ENCODE measurements at regions not wholly inside any gene's neighbourhood (a gene's known extent, or its start where the extent isn't known, plus 50 kb on each side); places are given as distances from the start of the nearest gene placed in this dataset.
"Not testable (repeated sequence)": the region's sequence is repeated elsewhere in the genome, so short reads cannot be mapped to it uniquely, and the experiment has no call there.

DNA sequence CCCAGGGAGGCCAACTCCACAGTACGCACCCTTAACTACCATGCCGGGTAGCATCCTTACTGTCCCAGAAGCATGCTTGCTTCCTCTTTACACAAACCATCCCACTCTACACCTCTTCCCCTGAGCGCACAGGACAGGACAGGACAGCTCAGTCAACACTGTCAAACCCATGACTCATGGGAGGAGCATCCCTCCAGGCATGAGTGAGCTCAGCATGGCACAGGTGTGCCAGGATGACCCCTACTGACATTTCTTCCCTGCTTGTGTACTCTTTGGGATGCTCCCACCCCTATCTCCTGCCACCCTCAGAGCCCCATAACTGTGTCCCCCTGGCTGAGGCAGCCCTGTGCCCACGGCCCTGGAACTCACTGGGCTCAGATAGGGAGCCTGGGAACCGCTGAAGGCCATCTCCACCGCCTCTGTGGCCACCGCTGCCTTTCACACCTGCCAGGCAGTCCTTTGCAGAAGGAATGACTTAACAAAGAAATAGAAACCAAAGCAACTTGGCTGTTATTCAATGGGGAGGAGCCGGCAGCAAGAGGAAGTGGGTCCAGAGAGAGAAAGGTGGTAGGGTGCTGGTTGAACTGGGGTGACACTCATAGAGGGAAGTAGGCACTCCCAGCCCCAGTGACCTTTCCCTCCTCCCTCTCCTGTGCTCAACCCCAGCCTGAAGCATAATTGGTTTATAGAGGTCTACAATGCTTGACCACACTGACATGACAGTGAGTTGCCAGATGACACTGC, 119.1 kb downstream of the CDRT15L2 start:
- H3K36me3 ChIP-seq (ENCODE audit: control insufficient read depth in 2 of 2, insufficient read depth in 1 of 2, low read length in 2 of 2); H3K4me1 ChIP-seq (ENCODE audit: control insufficient read depth, insufficient read depth, low read length); H3K27ac ChIP-seq (ENCODE audit: extremely low read depth, low read depth, low read length); H3K4me3 ChIP-seq (ENCODE audit: low read depth, low read length); H3K9me3 ChIP-seq (ENCODE audit: control insufficient read depth, insufficient read depth, low read depth, low read length); POLR2A ChIA-PET: not testable (repeated sequence)
- CTCF ChIA-PET = interaction anchor here (0.6 kb wide), 1 partner anchor 12 kb away, joined by 4 read pairs; no protein-coding TSS in a partner anchor
- TF ChIP-seq, protein P1, sequence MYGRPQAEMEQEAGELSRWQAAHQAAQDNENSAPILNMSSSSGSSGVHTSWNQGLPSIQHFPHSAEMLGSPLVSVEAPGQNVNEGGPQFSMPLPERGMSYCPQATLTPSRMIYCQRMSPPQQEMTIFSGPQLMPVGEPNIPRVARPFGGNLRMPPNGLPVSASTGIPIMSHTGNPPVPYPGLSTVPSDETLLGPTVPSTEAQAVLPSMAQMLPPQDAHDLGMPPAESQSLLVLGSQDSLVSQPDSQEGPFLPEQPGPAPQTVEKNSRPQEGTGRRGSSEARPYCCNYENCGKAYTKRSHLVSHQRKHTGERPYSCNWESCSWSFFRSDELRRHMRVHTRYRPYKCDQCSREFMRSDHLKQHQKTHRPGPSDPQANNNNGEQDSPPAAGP (tag by site-specific recombination; IDR thresholded peaks at IDR 0.05) = 0 out of 2 replicates have a peak, but pooled peaks have one; percentile 27

DNA sequence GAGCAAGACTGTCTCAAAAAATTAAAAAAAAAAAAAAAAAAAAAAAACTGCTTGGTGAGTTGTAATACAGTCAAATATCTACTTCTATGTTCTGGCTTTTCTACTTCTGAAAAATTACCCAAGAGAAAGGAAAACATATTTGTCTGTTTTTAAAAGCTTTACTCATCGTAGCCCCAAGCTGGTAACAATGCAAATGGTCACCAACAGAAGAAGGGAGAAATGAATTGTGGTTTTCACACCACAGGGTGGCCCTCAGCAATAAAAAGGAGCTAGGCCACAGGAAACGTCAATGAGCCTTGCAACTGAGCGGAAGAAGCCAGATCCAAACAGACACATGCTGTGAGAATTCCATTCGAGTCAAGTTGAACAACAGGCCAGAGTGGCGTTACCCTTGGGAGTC, 121.0 kb downstream of the CDRT15L2 start:
- H3K36me3 ChIP-seq (ENCODE audit: control insufficient read depth in 2 of 2, insufficient read depth in 1 of 2, low read length in 2 of 2); H3K27ac ChIP-seq (ENCODE audit: extremely low read depth, low read depth, low read length); POLR2A ChIA-PET; H3K9me3 ChIP-seq (ENCODE audit: control insufficient read depth, insufficient read depth, low read depth, low read length); H3K4me3 ChIP-seq (ENCODE audit: low read depth, low read length); CTCF ChIA-PET; H3K4me1 ChIP-seq (ENCODE audit: control insufficient read depth, insufficient read depth, low read length): not testable (repeated sequence)
- TF ChIP-seq WT1 (tag by site-specific recombination; IDR thresholded peaks at IDR 0.05) = peak; percentile 54
- peak; percentile 53; the same call in 1 of the 2 replicates for TF ChIP-seq OSR2 (tag by site-specific recombination; IDR thresholded peaks at IDR 0.05)
- TF ChIP-seq FEZF1 (tag by site-specific recombination; IDR thresholded peaks at IDR 0.05) = peak; percentile 54
- TF ChIP-seq ZNF629 (tag by site-specific recombination; IDR thresholded peaks at IDR 0.05) = peak; percentile 36; the same call in 1 of the 2 replicates
- TF ChIP-seq ZEB2 (tag by site-specific recombination; IDR thresholded peaks at IDR 0.05) = peak; percentile 59; the same call in 1 of the 2 replicates
- TF ChIP-seq ZIC2 (tag by site-specific recombination; IDR thresholded peaks at IDR 0.05) = peak; percentile 82
- 0 out of 2 replicates have a peak, but pooled peaks have one; percentile 21 for TF ChIP-seq ZBTB17 (tag by site-specific recombination; IDR thresholded peaks at IDR 0.05)

DNA sequence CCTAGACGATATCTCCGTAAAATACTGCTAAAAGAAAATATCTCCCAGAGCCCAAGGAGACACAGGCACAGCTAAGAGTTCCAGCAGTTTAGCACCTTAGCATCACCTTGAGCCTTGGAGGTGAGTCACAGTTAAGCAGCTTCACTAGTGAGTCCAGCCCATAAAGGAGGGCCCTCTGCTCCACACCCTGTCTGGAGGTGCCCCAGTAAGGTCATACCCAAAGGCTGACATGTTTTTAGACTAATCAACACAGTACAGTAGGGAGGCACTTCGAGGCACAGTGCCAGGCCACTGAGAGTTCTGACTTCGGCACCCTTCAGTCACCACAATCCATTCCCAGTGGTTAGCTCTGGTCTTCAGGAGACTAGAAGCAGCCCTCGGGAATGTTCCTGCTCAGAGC, 121.8 kb downstream of the CDRT15L2 start:
- H3K4me1 ChIP-seq (ENCODE audit: control insufficient read depth, insufficient read depth, low read length) = not testable (repeated sequence)

DNA sequence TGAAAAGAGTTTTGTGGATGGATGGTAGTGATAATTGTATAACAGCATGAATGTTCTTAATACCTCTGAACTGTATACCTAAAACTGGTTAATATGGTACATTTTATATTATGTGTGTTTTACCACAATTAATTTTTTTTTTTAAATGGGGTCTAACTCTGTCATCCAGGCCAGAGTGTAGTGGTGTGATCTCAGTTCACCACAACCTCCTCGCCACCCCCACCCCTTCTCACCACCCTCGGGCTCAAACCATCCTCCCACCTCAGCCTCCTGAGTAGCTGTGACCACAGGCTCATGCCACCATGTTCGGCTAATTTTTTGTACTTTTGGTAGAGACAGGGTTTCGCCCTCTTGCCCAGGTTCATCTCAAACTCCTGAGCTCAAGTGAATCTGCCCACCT, 123.2 kb downstream of the CDRT15L2 start:
- ChIA-PET CTCF (no interaction called here), POLR2A (no interaction called here)

More for the DNA sequence above, 121.8 kb downstream of the CDRT15L2 start:
- H3K9me3 ChIP-seq (ENCODE audit: control insufficient read depth, insufficient read depth, low read depth, low read length); H3K27ac ChIP-seq (ENCODE audit: extremely low read depth, low read depth, low read length); CTCF ChIA-PET; POLR2A ChIA-PET; H3K36me3 ChIP-seq (ENCODE audit: control insufficient read depth in 2 of 2, insufficient read depth in 1 of 2, low read length in 2 of 2); H3K4me3 ChIP-seq (ENCODE audit: low read depth, low read length): not testable (repeated sequence)

DNA sequence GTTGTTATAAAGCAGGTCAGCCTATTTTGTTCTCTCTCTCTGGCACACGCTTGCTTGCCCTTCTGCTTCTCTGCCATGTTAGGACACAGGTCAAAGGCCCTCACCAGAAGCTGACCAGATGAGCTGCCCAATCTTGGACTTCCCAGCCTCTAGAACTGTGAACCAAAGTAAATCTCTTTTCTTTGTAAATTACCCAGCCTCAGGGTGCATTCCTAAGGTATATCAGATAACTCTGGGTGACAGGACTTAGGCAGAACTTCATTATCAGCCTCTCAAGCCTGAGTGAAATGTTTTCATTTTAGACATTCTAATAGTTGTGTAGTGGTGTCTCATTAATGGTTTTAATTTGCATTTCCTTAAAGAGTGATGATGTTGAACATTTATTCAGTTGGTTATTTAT, 124.3 kb downstream of the CDRT15L2 start:
- Histone ChIP-seq H3K4me1 (ENCODE audit: control insufficient read depth, insufficient read depth, low read length) (peaks cover 5% of the 10 kb centered on the region; the same call in 1 of the 2 replicates), H3K27ac (ENCODE audit: extremely low read depth, low read depth, low read length) (no peak overlapping the region), H3K36me3 (ENCODE audit: control insufficient read depth in 2 of 2, insufficient read depth in 1 of 2, low read length in 2 of 2) (no peaks in the 10 kb centered on the region), H3K9me3 (ENCODE audit: control insufficient read depth, insufficient read depth, low read depth, low read length) (no peaks in the 10 kb centered on the region), H3K4me3 (ENCODE audit: low read depth, low read length) (no peak overlapping the region)
- ChIA-PET POLR2A (no interaction called here), CTCF (no interaction called here)
- TF ChIP-seq WT1 (tag by site-specific recombination; IDR thresholded peaks at IDR 0.05) = no peak
- TF ChIP-seq ZNF391 (tag by site-specific recombination; IDR thresholded peaks at IDR 0.05; ENCODE audit: borderline replicate concordance, low read depth) = no peak
- TF ChIP-seq, protein P2, sequence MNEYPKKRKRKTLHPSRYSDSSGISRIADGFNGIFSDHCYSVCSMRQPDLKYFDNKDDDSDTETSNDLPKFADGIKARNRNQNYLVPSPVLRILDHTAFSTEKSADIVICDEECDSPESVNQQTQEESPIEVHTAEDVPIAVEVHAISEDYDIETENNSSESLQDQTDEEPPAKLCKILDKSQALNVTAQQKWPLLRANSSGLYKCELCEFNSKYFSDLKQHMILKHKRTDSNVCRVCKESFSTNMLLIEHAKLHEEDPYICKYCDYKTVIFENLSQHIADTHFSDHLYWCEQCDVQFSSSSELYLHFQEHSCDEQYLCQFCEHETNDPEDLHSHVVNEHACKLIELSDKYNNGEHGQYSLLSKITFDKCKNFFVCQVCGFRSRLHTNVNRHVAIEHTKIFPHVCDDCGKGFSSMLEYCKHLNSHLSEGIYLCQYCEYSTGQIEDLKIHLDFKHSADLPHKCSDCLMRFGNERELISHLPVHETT (tag by site-specific recombination; IDR thresholded peaks at IDR 0.05) = no peak
- TF ChIP-seq, protein P3, sequence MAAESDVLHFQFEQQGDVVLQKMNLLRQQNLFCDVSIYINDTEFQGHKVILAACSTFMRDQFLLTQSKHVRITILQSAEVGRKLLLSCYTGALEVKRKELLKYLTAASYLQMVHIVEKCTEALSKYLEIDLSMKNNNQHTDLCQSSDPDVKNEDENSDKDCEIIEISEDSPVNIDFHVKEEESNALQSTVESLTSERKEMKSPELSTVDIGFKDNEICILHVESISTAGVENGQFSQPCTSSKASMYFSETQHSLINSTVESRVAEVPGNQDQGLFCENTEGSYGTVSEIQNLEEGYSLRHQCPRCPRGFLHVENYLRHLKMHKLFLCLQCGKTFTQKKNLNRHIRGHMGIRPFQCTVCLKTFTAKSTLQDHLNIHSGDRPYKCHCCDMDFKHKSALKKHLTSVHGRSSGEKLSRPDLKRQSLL (tag by site-specific recombination; IDR thresholded peaks at IDR 0.05) = no peak
- no peak for TF ChIP-seq ZBTB48 (tag by site-specific recombination; IDR thresholded peaks at IDR 0.05)

More for the DNA sequence above, 123.2 kb downstream of the CDRT15L2 start:
- peak; percentile 30; the same call in 1 of the 2 replicates for TF ChIP-seq EGR2 (tag by site-specific recombination; IDR thresholded peaks at IDR 0.05; ENCODE audit: low read depth)
- no peak for TF ChIP-seq ZFHX2 (tag by site-specific recombination; conservative IDR thresholded peaks at IDR 0.05)
- no peak for TF ChIP-seq ZNF391 (tag by site-specific recombination; IDR thresholded peaks at IDR 0.05; ENCODE audit: borderline replicate concordance, low read depth)
- H3K4me1 ChIP-seq (ENCODE audit: control insufficient read depth, insufficient read depth, low read length) = peaks cover 5% of the 10 kb centered on the region; the same call in 1 of the 2 replicates
- no peak overlapping the region for H3K27ac ChIP-seq (ENCODE audit: extremely low read depth, low read depth, low read length)
- no peaks in the 10 kb centered on the region for H3K36me3 ChIP-seq (ENCODE audit: control insufficient read depth in 2 of 2, insufficient read depth in 1 of 2, low read length in 2 of 2)
- no peaks in the 10 kb centered on the region for H3K9me3 ChIP-seq (ENCODE audit: control insufficient read depth, insufficient read depth, low read depth, low read length)
- H3K4me3 ChIP-seq (ENCODE audit: low read depth, low read length) = no peak overlapping the region

DNA sequence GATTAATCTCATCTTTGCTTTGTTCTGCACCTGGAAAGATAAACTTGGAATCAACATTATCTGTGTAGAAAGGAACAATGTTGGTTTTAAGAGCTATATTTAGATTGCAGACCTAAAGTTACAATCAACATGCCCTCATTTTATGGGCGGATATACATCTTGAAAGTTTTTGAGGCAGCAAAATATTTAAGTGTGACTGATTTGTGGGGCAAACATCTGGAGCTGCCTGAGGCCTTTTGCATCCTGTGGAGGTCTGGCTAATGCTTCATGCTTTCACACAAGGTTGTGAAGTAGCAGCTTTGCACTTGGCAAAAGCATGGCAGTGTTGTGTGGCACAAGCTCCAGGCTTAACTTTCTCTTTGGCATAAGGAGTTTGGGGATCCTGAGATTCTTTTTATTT, 125.7 kb downstream of the CDRT15L2 start:
- CTCF ChIA-PET; H3K4me3 ChIP-seq (ENCODE audit: low read depth, low read length); H3K4me1 ChIP-seq (ENCODE audit: control insufficient read depth, insufficient read depth, low read length); H3K27ac ChIP-seq (ENCODE audit: extremely low read depth, low read depth, low read length); H3K36me3 ChIP-seq (ENCODE audit: control insufficient read depth in 2 of 2, insufficient read depth in 1 of 2, low read length in 2 of 2); POLR2A ChIA-PET; H3K9me3 ChIP-seq (ENCODE audit: control insufficient read depth, insufficient read depth, low read depth, low read length): not testable (repeated sequence)

Data from HEK293 (cell line).